ENCODE measurements at regions not wholly inside any gene's neighbourhood (a gene's known extent, or its start where the extent isn't known, plus 50 kb on each side); places are given as distances from the start of the nearest gene placed in this dataset.

DNA sequence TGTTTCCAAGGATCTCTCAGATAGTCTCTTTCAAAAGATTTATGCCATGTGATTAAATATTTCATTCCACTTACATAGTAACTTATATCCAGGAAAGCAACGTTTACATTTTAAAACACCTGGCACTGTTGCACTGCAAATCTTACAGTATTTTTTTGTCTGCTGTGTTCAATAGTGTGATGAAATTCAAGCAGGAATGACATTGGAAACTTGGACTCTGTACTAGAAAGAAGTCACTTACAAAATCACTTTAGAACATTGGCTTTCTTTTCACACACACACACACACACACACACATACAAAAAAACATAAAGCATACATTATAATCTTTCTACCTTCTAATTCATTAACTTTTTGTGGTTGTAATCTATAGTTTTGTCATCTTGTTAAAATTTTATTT is 66.2 kb upstream of the USP15 start:
- no peak for FAIRE-seq
- Histone ChIP-seq H3K56ac (replicated peaks; ENCODE audit: insufficient read length, low read depth, low read length) (no peak overlapping the region), H3K79me1 (ENCODE audit: low read depth, low read length) (no peaks in the 10 kb centered on the region), H3K23ac (ENCODE audit: insufficient read length) (no peak overlapping the region), H3K18ac (ENCODE audit: extremely low read depth, low read length) (no peak overlapping the region), H2BK120ac (replicated peaks; ENCODE audit: low read depth, low read length) (no peak overlapping the region), H3K14ac (ENCODE audit: insufficient read length) (no peak overlapping the region), H3K36me3 (ENCODE audit: control insufficient read depth in 2 of 4, insufficient read depth in 4 of 4, low read length in 3 of 4) (no peaks in the 10 kb centered on the region), H2AK5ac (ENCODE audit: low read depth, low read length) (no peak overlapping the region), H3K27me3 (replicated peaks in 1 of 4; ENCODE audit: control insufficient read depth in 3 of 4, extremely low read depth in 1 of 4, insufficient read depth in 3 of 4, low read length in 3 of 4) (peaks cover 15 to 36% (median 29%) of the 10 kb centered on the region in 4 experiments; a peak in 6 of 7 replicates), H2BK12ac (ENCODE audit: low read depth, low read length) (no peak overlapping the region), H2BK5ac (ENCODE audit: low read depth, low read length) (no peak overlapping the region), H4K91ac (replicated peaks; ENCODE audit: insufficient read length, low read length) (no peak overlapping the region), H3K79me2 (ENCODE audit: control insufficient read depth in 1 of 2, insufficient read depth in 2 of 2, low read length in 2 of 2) (no peaks in the 10 kb centered on the region), H4K5ac (ENCODE audit: insufficient read length, low read depth, low read length) (no peak overlapping the region), H3K4me2 (ENCODE audit: insufficient read depth in 1 of 2, low read depth in 2 of 2, low read length in 2 of 2) (no peak overlapping the region), H4K20me1 (replicated peaks in 1 of 2; ENCODE audit: control insufficient read depth in 1 of 2, insufficient read depth in 2 of 2, low read length in 2 of 2) (no peaks in the 10 kb centered on the region), H2BK20ac (ENCODE audit: low read length) (no peak overlapping the region), H3K4ac (replicated peaks; ENCODE audit: insufficient read length, low read depth, low read length) (no peak overlapping the region), H3K4me3 (ENCODE audit: extremely low read depth in 1 of 4, insufficient read depth in 2 of 4, low read depth in 3 of 4, low read length in 4 of 4) (no peak overlapping the region), H2AFZ (ENCODE audit: low read length) (no peak overlapping the region), H3K23me2 (ENCODE audit: low read depth, low read length) (peaks cover 20% of the 10 kb centered on the region), H4K8ac (ENCODE audit: extremely low read depth, insufficient read depth, low read length) (no peak overlapping the region), H3K27ac (ENCODE audit: low read depth, low read length) (no peak overlapping the region), H2BK15ac (ENCODE audit: low read length) (no peak overlapping the region), H3K9ac (replicated peaks in 1 of 4; ENCODE audit: extremely low read depth in 1 of 4, low read depth in 3 of 4, low read length in 3 of 4) (no peak overlapping the region), H3K4me1 (replicated peaks in 1 of 4; ENCODE audit: control insufficient read depth in 3 of 4, insufficient read depth in 4 of 4, low read length in 3 of 4) (peaks cover 4 to 8% (median 5%) of the 10 kb centered on the region in 4 experiments; a peak in 6 of 7 replicates), H3K9me3 (ENCODE audit: insufficient read depth in 2 of 2, low read depth in 1 of 2, low read length in 1 of 2) (peaks cover 3 to 5% of the 10 kb centered on the region in 2 experiments; a peak in 2 of 4 replicates)
- 89% methylated on average over 1 of the region's 1 CpG; no CpG with 5 or more reads in 1 of the 2 experiments for WGBS, 2 experiments (ENCODE audit: extremely low coverage in 1 of 2, insufficient coverage in 1 of 2, insufficient read length in 1 of 2, insufficient replicate concordance in 2 of 2, low coverage in 1 of 2, low lambda C conversion rate in 2 of 2, missing lambda C conversion rate in 1 of 2)
- no peak for DNase-seq (ENCODE audit: low read depth in 1 of 2, low spot score in 2 of 2)
- ChIA-PET POLR2A (ENCODE audit: partially characterized antibody) (no interaction called here), CTCF (ENCODE audit: partially characterized antibody) (interaction anchor here (1.0 to 3.0 kb wide), 9 partner anchors 9 to 195 kb away, joined by 3 to 16 read pairs (median 4); no protein-coding TSS in a partner anchor)
- TF ChIP-seq HDAC6 (IDR thresholded peaks at IDR 0.05; ENCODE audit: low read depth, low read length) (no peak), CBX8 (IDR thresholded peaks at IDR 0.05; ENCODE audit: borderline replicate concordance, low read depth, low read length) (no peak), CREB1 (IDR thresholded peaks at IDR 0.05) (no peak), BCL11A (IDR thresholded peaks at IDR 0.05; ENCODE audit: low read depth in 2 of 2, low read length in 2 of 2) (no peak), CHD1 (IDR thresholded peaks at IDR 0.05; ENCODE audit: low read depth, low read length) (no peak), JUN (IDR thresholded peaks at IDR 0.05; ENCODE audit: low read depth, low read length) (no peak), PHF8 (conservative IDR thresholded peaks at IDR 0.05; ENCODE audit: low read depth, low read length) (no peak), SUZ12 (IDR thresholded peaks at IDR 0.05; ENCODE audit: low read length) (no peak), TAF1 (IDR thresholded peaks at IDR 0.05; ENCODE audit: low read depth, low read length) (no peak), CEBPB (IDR thresholded peaks at IDR 0.05; ENCODE audit: low read depth, low read length) (no peak), CTBP2 (IDR thresholded peaks at IDR 0.05; ENCODE audit: borderline replicate concordance, insufficient read depth, insufficient read length, low read length) (no peak), POLR2A (IDR thresholded peaks at IDR 0.05; ENCODE audit: control extremely low read depth in 1 of 2, low read depth in 2 of 2, low read length in 2 of 2) (no peak), FOSL1 (IDR thresholded peaks at IDR 0.05; ENCODE audit: insufficient read depth, low read depth, low read length) (no peak), SP2 (IDR thresholded peaks at IDR 0.05; ENCODE audit: low read length) (no peak), KDM4A (IDR thresholded peaks at IDR 0.05; ENCODE audit: low read depth, low read length, severe bottlenecking) (no peak), RBBP5 (IDR thresholded peaks at IDR 0.05; ENCODE audit: borderline replicate concordance, low read depth, low read length) (no peak), POLR2AphosphoS5 (IDR thresholded peaks at IDR 0.05; ENCODE audit: low read depth, low read length) (no peak)
